ENCODE measurements at regions not wholly inside any gene's neighbourhood (a gene's known extent, or its start where the extent isn't known, plus 50 kb on each side); places are given as distances from the start of the nearest gene placed in this dataset.
"Not testable (repeated sequence)": the region's sequence is repeated elsewhere in the genome, so short reads cannot be mapped to it uniquely, and the experiment has no call there.

- Mint-ChIP-seq H3K27ac (no peak overlapping the region), H3K9me3 (peaks cover 0 to 5% of the 10 kb centered on the region in 2 donors), H3K36me3 (ENCODE audit: insufficient read depth) (no peaks in the 10 kb centered on the region), H3K27me3 (no peaks in the 10 kb centered on the region), H3K4me1 (ENCODE audit: low read depth in 2 of 2) (no peaks in the 10 kb centered on the region), H3K4me3 (no peak overlapping the region)
- DNase-seq (no peak), ATAC-seq (replicated peaks) (no peak)
Observed at GRCh38 chr3:181913254-181913653, 201.5 kb downstream of the SOX2 start.

- no peak for DNase-seq
Observed at GRCh38 chr3:181915551-181915950, 203.8 kb downstream of the SOX2 start.

GRCh38 chr3:181916013-181916412 lies 204.3 kb downstream of the SOX2 start:
- Mint-ChIP-seq H3K4me1 (ENCODE audit: low read depth in 2 of 2) (no peaks in the 10 kb centered on the region), H3K4me3 (no peak overlapping the region), H3K36me3 (ENCODE audit: insufficient read depth) (no peaks in the 10 kb centered on the region), H3K27me3 (no peaks in the 10 kb centered on the region), H3K9me3 (peaks cover 0 to 13% of the 10 kb centered on the region in 2 donors), H3K27ac (no peak overlapping the region)
- ATAC-seq (replicated peaks) = no peak
- DNase-seq = no peak

More at GRCh38 chr3:181915551-181915950, 203.8 kb downstream of the SOX2 start:
- no peaks in the 10 kb centered on the region for H3K4me1 Mint-ChIP-seq (ENCODE audit: low read depth in 2 of 2)
- no peak overlapping the region for H3K4me3 Mint-ChIP-seq
- ATAC-seq (replicated peaks) = no peak
- no peak overlapping the region for H3K27ac Mint-ChIP-seq
- H3K9me3 Mint-ChIP-seq = peaks cover 0 to 13% of the 10 kb centered on the region in 2 donors
- no peaks in the 10 kb centered on the region for H3K27me3 Mint-ChIP-seq
- H3K36me3 Mint-ChIP-seq (ENCODE audit: insufficient read depth) = no peaks in the 10 kb centered on the region

- ATAC-seq (replicated peaks) (no peak), DNase-seq (no peak)
- Mint-ChIP-seq H3K27ac (no peak overlapping the region), H3K4me1 (ENCODE audit: low read depth in 2 of 2) (no peaks in the 10 kb centered on the region), H3K9me3 (peaks cover 0 to 13% of the 10 kb centered on the region in 2 donors), H3K27me3 (no peaks in the 10 kb centered on the region), H3K36me3 (ENCODE audit: insufficient read depth) (no peaks in the 10 kb centered on the region), H3K4me3 (no peak overlapping the region)
Observed at GRCh38 chr3:181917027-181917426, 205.3 kb downstream of the SOX2 start.

- Mint-ChIP-seq H3K27ac (no peak overlapping the region), H3K36me3 (ENCODE audit: insufficient read depth) (no peaks in the 10 kb centered on the region), H3K27me3 (no peaks in the 10 kb centered on the region), H3K4me1 (ENCODE audit: low read depth in 2 of 2) (no peaks in the 10 kb centered on the region), H3K4me3 (no peak overlapping the region), H3K9me3 (peaks cover 1 to 13% of the 10 kb centered on the region in 2 donors)
- DNase-seq (no peak), ATAC-seq (replicated peaks) (no peak)
Observed at GRCh38 chr3:181919375-181919774, 207.7 kb downstream of the SOX2 start.

GRCh38 chr3:181920409-181920808 lies 208.7 kb downstream of the SOX2 start:
- no peaks in the 10 kb centered on the region for H3K4me1 Mint-ChIP-seq (ENCODE audit: low read depth in 2 of 2)
- H3K36me3 Mint-ChIP-seq (ENCODE audit: insufficient read depth) = no peaks in the 10 kb centered on the region
- H3K9me3 Mint-ChIP-seq = peaks cover 1 to 13% of the 10 kb centered on the region in 2 donors
- H3K27ac Mint-ChIP-seq = no peak overlapping the region
- ATAC-seq (replicated peaks) (no peak), DNase-seq (no peak)
- no peak overlapping the region for H3K4me3 Mint-ChIP-seq
- no peaks in the 10 kb centered on the region for H3K27me3 Mint-ChIP-seq

GRCh38 chr3:181921220-181921619 lies 209.5 kb downstream of the SOX2 start:
- no peak overlapping the region for H3K27ac Mint-ChIP-seq
- ATAC-seq (replicated peaks) (no peak), DNase-seq (no peak)
- H3K36me3 Mint-ChIP-seq (ENCODE audit: insufficient read depth) = no peaks in the 10 kb centered on the region
- H3K9me3 Mint-ChIP-seq = peaks cover 1 to 13% of the 10 kb centered on the region in 2 donors
- H3K27me3 Mint-ChIP-seq = no peaks in the 10 kb centered on the region
- H3K4me1 Mint-ChIP-seq (ENCODE audit: low read depth in 2 of 2) = no peaks in the 10 kb centered on the region
- no peak overlapping the region for H3K4me3 Mint-ChIP-seq

GRCh38 chr3:181925841-181926240 lies 214.1 kb downstream of the SOX2 start:
- not testable (repeated sequence) for H3K4me1 Mint-ChIP-seq (ENCODE audit: low read depth in 2 of 2); DNase-seq; H3K4me3 Mint-ChIP-seq; H3K27ac Mint-ChIP-seq; H3K36me3 Mint-ChIP-seq (ENCODE audit: insufficient read depth); H3K27me3 Mint-ChIP-seq; ATAC-seq (replicated peaks)
- peaks cover 1 to 13% of the 10 kb centered on the region in 2 donors for H3K9me3 Mint-ChIP-seq

- Mint-ChIP-seq H3K27me3 (no peaks in the 10 kb centered on the region), H3K9me3 (peaks cover 0 to 13% of the 10 kb centered on the region in 2 donors), H3K36me3 (ENCODE audit: insufficient read depth) (no peaks in the 10 kb centered on the region), H3K27ac (no peak overlapping the region), H3K4me1 (ENCODE audit: low read depth in 2 of 2) (no peaks in the 10 kb centered on the region), H3K4me3 (no peak overlapping the region)
- no peak for DNase-seq
- ATAC-seq (replicated peaks) = no peak
Observed at GRCh38 chr3:181929501-181929900, 217.8 kb downstream of the SOX2 start.

- Mint-ChIP-seq H3K27me3 (no peaks in the 10 kb centered on the region), H3K4me1 (ENCODE audit: low read depth in 2 of 2) (no peaks in the 10 kb centered on the region), H3K9me3 (peaks cover 2 to 13% of the 10 kb centered on the region in 2 donors), H3K4me3 (no peak overlapping the region), H3K36me3 (ENCODE audit: insufficient read depth) (no peaks in the 10 kb centered on the region), H3K27ac (no peak overlapping the region)
- no peak for ATAC-seq (replicated peaks)
- no peak for DNase-seq
Observed at GRCh38 chr3:181930105-181930504, 218.4 kb downstream of the SOX2 start.

- Mint-ChIP-seq H3K4me3 (no peak overlapping the region), H3K4me1 (ENCODE audit: low read depth in 2 of 2) (no peaks in the 10 kb centered on the region), H3K27ac (no peak overlapping the region), H3K27me3 (no peaks in the 10 kb centered on the region), H3K9me3 (peaks cover 2 to 13% of the 10 kb centered on the region in 2 donors), H3K36me3 (ENCODE audit: insufficient read depth) (no peaks in the 10 kb centered on the region)
- DNase-seq (no peak), ATAC-seq (replicated peaks) (no peak)
Observed at GRCh38 chr3:181932039-181932438, 220.3 kb downstream of the SOX2 start.

- DNase-seq (no peak), ATAC-seq (replicated peaks) (no peak)
- Mint-ChIP-seq H3K27me3 (no peaks in the 10 kb centered on the region), H3K4me3 (no peak overlapping the region), H3K4me1 (ENCODE audit: low read depth in 2 of 2) (no peaks in the 10 kb centered on the region), H3K36me3 (ENCODE audit: insufficient read depth) (no peaks in the 10 kb centered on the region), H3K27ac (no peak overlapping the region), H3K9me3 (peaks cover 2 to 13% of the 10 kb centered on the region in 2 donors)
Observed at GRCh38 chr3:181933052-181933618, 221.4 kb downstream of the SOX2 start.

- Mint-ChIP-seq H3K27me3 (no peaks in the 10 kb centered on the region), H3K9me3 (peaks cover 0 to 2% of the 10 kb centered on the region in 2 donors), H3K4me1 (ENCODE audit: low read depth in 2 of 2) (no peaks in the 10 kb centered on the region), H3K27ac (no peak overlapping the region), H3K4me3 (no peak overlapping the region), H3K36me3 (ENCODE audit: insufficient read depth) (no peaks in the 10 kb centered on the region)
- no peak for ATAC-seq (replicated peaks)
- no peak for DNase-seq
Observed at GRCh38 chr3:181935915-181936314, 224.2 kb downstream of the SOX2 start.

GRCh38 chr3:181936774-181937173 lies 225.0 kb downstream of the SOX2 start:
- Mint-ChIP-seq H3K4me1 (ENCODE audit: low read depth in 2 of 2) (no peaks in the 10 kb centered on the region), H3K9me3 (peaks cover 0 to 2% of the 10 kb centered on the region in 2 donors), H3K36me3 (ENCODE audit: insufficient read depth) (no peaks in the 10 kb centered on the region), H3K4me3 (no peak overlapping the region), H3K27me3 (no peaks in the 10 kb centered on the region), H3K27ac (no peak overlapping the region)
- DNase-seq (no peak), ATAC-seq (replicated peaks) (no peak)

GRCh38 chr3:181938580-181938979 lies 226.9 kb downstream of the SOX2 start:
- not testable (repeated sequence) for H3K27me3 Mint-ChIP-seq; H3K27ac Mint-ChIP-seq; H3K9me3 Mint-ChIP-seq; H3K36me3 Mint-ChIP-seq (ENCODE audit: insufficient read depth); H3K4me3 Mint-ChIP-seq; ATAC-seq (replicated peaks); DNase-seq; H3K4me1 Mint-ChIP-seq (ENCODE audit: low read depth in 2 of 2)

Measured in effector memory CD8-positive, alpha-beta T cell (primary cell).